Colonic mucosa (tissue), 4 donors: ENCODE measurements at regions not wholly inside any gene's neighbourhood (a gene's known extent, or its start where the extent isn't known, plus 50 kb on each side); places are given as distances from the start of the nearest gene placed in this dataset.
A peak's percentile ranks its signal among the peaks of the same experiment; 100 is the strongest.

Experiments
- DNase-seq: peaks from one replicate; pipeline ENCODE4 v3.0.0-alpha.2; 2020
- H3K27ac ChIP-seq: fragments of 200-600 bp; one replicate; pipeline ENCODE4 v1.8.0; 2021
- H3K27me3 ChIP-seq: fragments of 200-600 bp; one replicate; pipeline ENCODE4 v1.8.0; 2021
- H3K36me3 ChIP-seq: fragments of 200-600 bp; one replicate; pipeline ENCODE4 v1.8.0; 2021
- H3K4me1 ChIP-seq: fragments of 200-600 bp; one replicate; pipeline ENCODE4 v1.8.0; 2021; ENCODE audit warnings: mild to moderate bottlenecking
- H3K4me3 ChIP-seq: fragments of 200-600 bp; one replicate; pipeline ENCODE4 v1.8.0; 2021
- H3K9ac ChIP-seq, 2 donors: one replicate each; pipeline ENCODE4 v1.7.0; 2013; ENCODE audit warnings: control low read depth in 2 of 2, low read depth in 2 of 2, low read length in 2 of 2
- H3K9me3 ChIP-seq: fragments of 200-600 bp; one replicate; pipeline ENCODE4 v1.8.0; 2021
- intact Hi-C: fragments of 100-400 bp; cut with DNase I; formaldehyde crosslinking; loops from one replicate; pipeline ENCODE4 v1.14.1; 2022
- TF ChIP-seq, protein P1 (sequence below): fragments of 200-600 bp; IDR thresholded peaks from one replicate; pipeline ENCODE4 v1.8.0; 2022; ENCODE audit warnings: antibody characterized with exemption, mild to moderate bottlenecking
- donor health status: healthy.
- donor health status: DM: no; HTN: no; CAD: no.
- donor health status: DM: no; HTN: no; CAD: no.

GRCh38 chr2:177147093-177147694, 65.4 kb upstream of the HNRNPA3 start:
- Histone ChIP-seq H3K27me3 (peaks cover 5% of the 10 kb centered on the region), H3K9me3 (no peaks in the 10 kb centered on the region), H3K4me1 (no peaks in the 10 kb centered on the region), H3K36me3 (no peaks in the 10 kb centered on the region), H3K9ac (no peak overlapping the region), H3K27ac (no peak overlapping the region), H3K4me3 (no peak overlapping the region)
- intact Hi-C loops: loop anchor here (10.0 kb wide), 3 partner anchors 332 to 1022 kb away; partner anchors contain the start of genes HOXD8 and HOXD9
- TF ChIP-seq, protein P1, sequence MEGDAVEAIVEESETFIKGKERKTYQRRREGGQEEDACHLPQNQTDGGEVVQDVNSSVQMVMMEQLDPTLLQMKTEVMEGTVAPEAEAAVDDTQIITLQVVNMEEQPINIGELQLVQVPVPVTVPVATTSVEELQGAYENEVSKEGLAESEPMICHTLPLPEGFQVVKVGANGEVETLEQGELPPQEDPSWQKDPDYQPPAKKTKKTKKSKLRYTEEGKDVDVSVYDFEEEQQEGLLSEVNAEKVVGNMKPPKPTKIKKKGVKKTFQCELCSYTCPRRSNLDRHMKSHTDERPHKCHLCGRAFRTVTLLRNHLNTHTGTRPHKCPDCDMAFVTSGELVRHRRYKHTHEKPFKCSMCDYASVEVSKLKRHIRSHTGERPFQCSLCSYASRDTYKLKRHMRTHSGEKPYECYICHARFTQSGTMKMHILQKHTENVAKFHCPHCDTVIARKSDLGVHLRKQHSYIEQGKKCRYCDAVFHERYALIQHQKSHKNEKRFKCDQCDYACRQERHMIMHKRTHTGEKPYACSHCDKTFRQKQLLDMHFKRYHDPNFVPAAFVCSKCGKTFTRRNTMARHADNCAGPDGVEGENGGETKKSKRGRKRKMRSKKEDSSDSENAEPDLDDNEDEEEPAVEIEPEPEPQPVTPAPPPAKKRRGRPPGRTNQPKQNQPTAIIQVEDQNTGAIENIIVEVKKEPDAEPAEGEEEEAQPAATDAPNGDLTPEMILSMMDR: peak; percentile 45
- no peak for DNase-seq

DNA sequence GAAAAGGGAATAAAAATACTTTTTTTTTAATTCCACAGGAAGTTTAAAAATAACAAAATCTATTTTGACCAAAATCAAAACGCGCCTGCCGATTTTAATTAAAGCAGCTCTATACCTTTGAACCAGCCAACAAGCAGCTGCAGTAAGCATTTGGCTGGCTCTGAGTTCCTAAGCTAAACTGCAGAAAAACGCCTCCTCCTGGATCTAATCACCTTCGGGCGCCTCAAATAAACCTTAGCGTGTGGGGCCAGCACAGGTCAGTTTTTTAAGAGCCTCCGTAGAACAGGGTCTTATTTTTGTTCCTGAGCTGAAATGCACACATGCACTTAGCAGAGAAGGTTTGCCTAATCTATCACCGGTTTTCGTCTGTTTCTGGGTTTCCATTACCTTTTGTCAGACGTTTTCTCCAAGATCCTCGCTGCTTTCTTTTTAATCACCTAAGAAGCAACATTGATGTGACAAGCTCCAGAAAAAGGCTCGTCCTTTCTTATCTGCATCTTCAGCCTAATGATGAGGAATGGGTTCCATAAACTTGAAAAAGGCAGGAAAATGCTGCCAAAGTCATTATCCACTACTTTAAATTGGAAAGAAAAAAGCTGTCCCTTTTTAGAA, 64.7 kb upstream of the HNRNPA3 start:
- no peak overlapping the region for H3K4me3 ChIP-seq
- H3K27me3 ChIP-seq: peaks cover 5% of the 10 kb centered on the region
- H3K9me3 ChIP-seq: no peaks in the 10 kb centered on the region
- DNase-seq: no peak
- no peak overlapping the region for H3K27ac ChIP-seq
- no peak overlapping the region for H3K9ac ChIP-seq
- no peaks in the 10 kb centered on the region for H3K4me1 ChIP-seq
- TF ChIP-seq, protein P1: no peak
- H3K36me3 ChIP-seq: no peaks in the 10 kb centered on the region
- intact Hi-C loops: loop anchor here (10.0 kb wide), 3 partner anchors 333 to 1023 kb away; partner anchors contain the start of genes HOXD8 and HOXD9

- H3K27me3 ChIP-seq: peaks cover 5% of the 10 kb centered on the region
- DNase-seq: peak; percentile 87
- H3K4me1 ChIP-seq: no peaks in the 10 kb centered on the region
- no peak overlapping the region for H3K27ac ChIP-seq
- H3K9me3 ChIP-seq: no peaks in the 10 kb centered on the region
- H3K4me3 ChIP-seq: peak overlapping the region; percentile 36
- no peaks in the 10 kb centered on the region for H3K36me3 ChIP-seq
- TF ChIP-seq, protein P1: peak; percentile 64
- intact Hi-C loops: loop anchor here (10.0 kb wide), 3 partner anchors 334 to 1024 kb away; partner anchors contain the start of genes HOXD8 and HOXD9
- no peak overlapping the region for H3K9ac ChIP-seq
These were observed 64.0 kb upstream of the HNRNPA3 start for GRCh38 chr2:177148477-177149154.

- DNase-seq: no peak
- intact Hi-C loops: loop anchor here (10.0 kb wide), 3 partner anchors 334 to 1024 kb away; partner anchors contain the start of genes HOXD8 and HOXD9
- TF ChIP-seq, protein P1: no peak
- Histone ChIP-seq H3K4me3 (peak overlapping the region; percentile 36), H3K36me3 (no peaks in the 10 kb centered on the region), H3K27ac (no peak overlapping the region), H3K4me1 (no peaks in the 10 kb centered on the region), H3K27me3 (peaks cover 5% of the 10 kb centered on the region), H3K9me3 (no peaks in the 10 kb centered on the region), H3K9ac (no peak overlapping the region)
These were observed 63.5 kb upstream of the HNRNPA3 start for GRCh38 chr2:177149155-177149503.

DNA sequence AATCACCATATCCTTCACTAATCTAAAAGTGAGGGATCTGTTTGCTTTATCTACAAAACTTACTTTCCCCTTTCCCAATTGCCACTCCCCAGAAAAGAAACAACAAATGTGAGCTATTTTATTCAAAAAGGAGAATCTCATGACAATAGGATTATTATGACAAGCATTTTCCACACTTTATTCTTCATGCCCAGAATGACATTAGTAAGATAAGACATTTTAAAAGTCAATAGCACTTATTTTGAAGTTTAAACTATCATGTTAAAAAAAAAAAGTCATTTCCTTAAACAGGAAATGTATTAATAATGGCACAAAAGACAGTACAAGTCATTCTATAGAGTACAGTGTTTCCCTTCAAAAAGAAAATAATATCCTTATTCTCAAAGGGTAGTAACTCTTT, 58.8 kb upstream of the HNRNPA3 start:
- no peaks in the 10 kb centered on the region for H3K9me3 ChIP-seq
- no peaks in the 10 kb centered on the region for H3K36me3 ChIP-seq
- H3K4me3 ChIP-seq: no peak overlapping the region
- no peak overlapping the region for H3K27ac ChIP-seq
- H3K27me3 ChIP-seq: no peaks in the 10 kb centered on the region
- intact Hi-C loops: no loop called here
- no peak overlapping the region for H3K9ac ChIP-seq
- TF ChIP-seq, protein P1: no peak
- H3K4me1 ChIP-seq: no peaks in the 10 kb centered on the region
- DNase-seq: no peak
